WTC11 (cell line): ENCODE measurements at regions not wholly inside any gene's neighbourhood (a gene's known extent, or its start where the extent isn't known, plus 50 kb on each side); places are given as distances from the start of the nearest gene placed in this dataset.

Source experiments
- E2F1 ChIP-seq: sonication (generic); formaldehyde crosslinking; IDR thresholded peaks from 2 replicates; pipeline ENCODE4 v1.8.0; 2022; ENCODE audit warnings: mild to moderate bottlenecking, missing genetic modification reagents
- EMX1 ChIP-seq: fragments of 250-450 bp; sonication (Bioruptor Pico); IDR thresholded peaks from 2 replicates; pipeline ENCODE4 v1.8.0; 2021; ENCODE audit warnings: mild to moderate bottlenecking
- ETV6 ChIP-seq: sonication (generic); formaldehyde crosslinking; IDR thresholded peaks from 2 replicates; pipeline ENCODE4 v1.8.1; 2022; ENCODE audit warnings: mild to moderate bottlenecking, missing genetic modification reagents
- GABPB1 ChIP-seq: sonication (generic); formaldehyde crosslinking; IDR thresholded peaks from 2 replicates; pipeline ENCODE4 v1.8.1; 2023; ENCODE audit warnings: mild to moderate bottlenecking, missing genetic modification reagents
- MXD4 ChIP-seq: fragments of 250-450 bp; sonication (Bioruptor Pico); IDR thresholded peaks from 2 replicates; pipeline ENCODE4 v1.8.0; 2021; ENCODE audit warnings: mild to moderate bottlenecking, moderate library complexity, borderline replicate concordance
- NFE2L1 ChIP-seq: sonication (generic); formaldehyde crosslinking; IDR thresholded peaks from 2 replicates; pipeline ENCODE4 v1.8.1; 2023; ENCODE audit warnings: missing genetic modification reagents
- NR3C1 ChIP-seq: sonication (generic); formaldehyde crosslinking; conservative IDR thresholded peaks from 2 replicates; pipeline ENCODE4 v1.8.1; 2023; ENCODE audit warnings: low read depth, mild to moderate bottlenecking, missing genetic modification reagents
- OVOL2 ChIP-seq: fragments of 250-450 bp; sonication (Bioruptor Pico); IDR thresholded peaks from 2 replicates; pipeline ENCODE4 v1.9.0; 2021; ENCODE audit warnings: mild to moderate bottlenecking, borderline replicate concordance
- SMAD3 ChIP-seq: sonication (generic); formaldehyde crosslinking; IDR thresholded peaks from 2 replicates; pipeline ENCODE4 v1.8.0; 2022; ENCODE audit warnings: missing genetic modification reagents, mild to moderate bottlenecking, borderline replicate concordance
- USF2 ChIP-seq: sonication (generic); formaldehyde crosslinking; IDR thresholded peaks from 2 replicates; pipeline ENCODE4 v1.8.1; 2023; ENCODE audit warnings: mild to moderate bottlenecking, missing genetic modification reagents, moderate library complexity
- ZNF121 ChIP-seq: sonication (generic); formaldehyde crosslinking; IDR thresholded peaks from 2 replicates; pipeline ENCODE4 v1.8.0; 2023; ENCODE audit warnings: missing genetic modification reagents
- ZSCAN18 ChIP-seq: fragments of 250-450 bp; sonication (Bioruptor Pico); IDR thresholded peaks from 2 replicates; pipeline ENCODE4 v2.1.2; 2022; ENCODE audit warnings: mild to moderate bottlenecking, moderate library complexity
- TF ChIP-seq, protein P1 (sequence below): fragments of 200-600 bp; IDR thresholded peaks from 2 replicates; pipeline ENCODE4 v1.8.0; 2022; ENCODE audit warnings: antibody characterized with exemption
- TF ChIP-seq, protein P2 (sequence below): sonication (generic); formaldehyde crosslinking; IDR thresholded peaks from 2 replicates; pipeline ENCODE4 v1.8.0; 2022; ENCODE audit warnings: mild to moderate bottlenecking, missing genetic modification reagents

DNA sequence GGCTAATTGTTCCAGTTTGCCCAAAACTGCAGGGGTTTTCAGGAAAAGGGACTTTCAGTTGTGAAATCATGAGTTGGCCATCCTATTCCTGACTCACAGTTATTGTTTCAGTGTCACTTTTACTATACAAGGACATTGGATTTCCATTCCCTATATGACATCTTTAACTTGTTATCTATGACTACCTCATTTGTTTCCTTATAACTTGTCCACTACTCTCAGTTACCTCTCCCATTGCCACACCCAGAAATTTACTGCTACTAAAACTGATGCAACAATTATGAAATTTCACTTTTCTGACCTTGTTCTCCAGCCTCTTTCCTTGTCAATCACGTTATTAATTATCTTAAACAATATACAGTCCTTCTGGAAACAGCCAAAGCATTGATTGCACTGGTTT is 116.5 kb upstream of the ZNF804A start:
- TF ChIP-seq NR3C1 (CRISPR knock-in tag), result no peak
- no peak for TF ChIP-seq USF2
- TF ChIP-seq, protein P1, sequence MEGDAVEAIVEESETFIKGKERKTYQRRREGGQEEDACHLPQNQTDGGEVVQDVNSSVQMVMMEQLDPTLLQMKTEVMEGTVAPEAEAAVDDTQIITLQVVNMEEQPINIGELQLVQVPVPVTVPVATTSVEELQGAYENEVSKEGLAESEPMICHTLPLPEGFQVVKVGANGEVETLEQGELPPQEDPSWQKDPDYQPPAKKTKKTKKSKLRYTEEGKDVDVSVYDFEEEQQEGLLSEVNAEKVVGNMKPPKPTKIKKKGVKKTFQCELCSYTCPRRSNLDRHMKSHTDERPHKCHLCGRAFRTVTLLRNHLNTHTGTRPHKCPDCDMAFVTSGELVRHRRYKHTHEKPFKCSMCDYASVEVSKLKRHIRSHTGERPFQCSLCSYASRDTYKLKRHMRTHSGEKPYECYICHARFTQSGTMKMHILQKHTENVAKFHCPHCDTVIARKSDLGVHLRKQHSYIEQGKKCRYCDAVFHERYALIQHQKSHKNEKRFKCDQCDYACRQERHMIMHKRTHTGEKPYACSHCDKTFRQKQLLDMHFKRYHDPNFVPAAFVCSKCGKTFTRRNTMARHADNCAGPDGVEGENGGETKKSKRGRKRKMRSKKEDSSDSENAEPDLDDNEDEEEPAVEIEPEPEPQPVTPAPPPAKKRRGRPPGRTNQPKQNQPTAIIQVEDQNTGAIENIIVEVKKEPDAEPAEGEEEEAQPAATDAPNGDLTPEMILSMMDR, result no peak
- TF ChIP-seq OVOL2, result no peak
- no peak for TF ChIP-seq E2F1 (CRISPR knock-in tag)
- TF ChIP-seq NFE2L1 (CRISPR knock-in tag), result no peak
- TF ChIP-seq SMAD3, result no peak
- TF ChIP-seq MXD4 (CRISPR knock-in tag), result no peak
- TF ChIP-seq, protein P2, sequence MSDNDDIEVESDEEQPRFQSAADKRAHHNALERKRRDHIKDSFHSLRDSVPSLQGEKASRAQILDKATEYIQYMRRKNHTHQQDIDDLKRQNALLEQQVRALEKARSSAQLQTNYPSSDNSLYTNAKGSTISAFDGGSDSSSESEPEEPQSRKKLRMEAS (CRISPR knock-in tag), result no peak
- TF ChIP-seq GABPB1 (CRISPR knock-in tag), result no peak
- TF ChIP-seq ZSCAN18 (CRISPR knock-in tag), result no peak
- no peak for TF ChIP-seq EMX1 (CRISPR knock-in tag)
- no peak for TF ChIP-seq ZNF121
- no peak for TF ChIP-seq ETV6
